Left ventricle myocardium inferior (tissue), 1 donor: ENCODE measurements at regions not wholly inside any gene's neighbourhood (a gene's known extent, or its start where the extent isn't known, plus 50 kb on each side); places are given as distances from the start of the nearest gene placed in this dataset.
"Not testable (repeated sequence)": the region's sequence is repeated elsewhere in the genome, so short reads cannot be mapped to it uniquely, and the experiment has no call there.

Experiments
- DNase-seq: peaks from one replicate; pipeline ENCODE4 v3.0.0-alpha.2; 2020
- H3K27ac ChIP-seq: fragments of 200-600 bp; replicated peaks from 2 replicates; pipeline ENCODE4 v1.8.0; 2021
- H3K27me3 ChIP-seq: fragments of 200-600 bp; 2 replicates; pipeline ENCODE4 v1.8.0; 2021; ENCODE audit warnings: low read depth
- H3K36me3 ChIP-seq: fragments of 200-600 bp; 2 replicates; pipeline ENCODE4 v1.8.0; 2021
- H3K4me1 ChIP-seq: fragments of 200-600 bp; 2 replicates; pipeline ENCODE4 v1.8.0; 2021
- H3K4me3 ChIP-seq: fragments of 200-600 bp; 2 replicates; pipeline ENCODE4 v1.8.0; 2021; ENCODE audit warnings: mild to moderate bottlenecking, moderate library complexity
- H3K9me3 ChIP-seq: fragments of 200-600 bp; replicated peaks from 2 replicates; pipeline ENCODE4 v1.8.0; 2021
- intact Hi-C: fragments of 100-400 bp; cut with micrococcal nuclease; formaldehyde crosslinking; loops from one replicate; pipeline ENCODE4 v1.11.0; 2022
- donor health status: DM: no; HTN: yes; CAD: no; lungs with severe emphysema.

DNA sequence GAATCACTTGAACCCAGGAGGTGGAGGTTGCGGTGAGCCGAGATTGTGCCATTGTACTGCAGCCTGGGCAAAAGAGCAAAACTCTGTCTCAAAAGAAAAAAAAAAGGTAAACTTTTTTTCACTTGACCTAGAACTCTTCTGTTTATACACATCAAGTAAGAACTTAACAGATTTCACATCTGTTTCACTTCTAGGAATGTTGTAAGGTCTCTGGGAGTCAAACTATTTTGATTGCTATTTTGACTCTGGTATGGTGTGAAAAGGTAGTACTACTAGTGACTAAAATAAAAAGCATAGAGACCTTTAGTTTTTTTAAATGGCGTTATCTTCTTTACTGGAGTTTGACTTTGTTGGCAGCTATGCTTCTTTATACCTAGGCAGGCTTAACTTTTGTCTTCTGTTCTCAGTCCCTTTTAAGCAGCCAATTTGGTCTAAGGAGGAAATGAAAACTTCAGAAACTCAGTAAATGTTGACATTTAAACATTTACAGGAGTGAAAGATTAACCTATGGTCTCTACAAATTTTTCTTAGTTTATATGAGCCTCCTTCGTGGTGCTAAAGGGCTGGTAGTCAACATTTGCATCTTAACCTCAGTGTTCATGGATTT, 84.7 kb downstream of the METTL2B start:
- DNase-seq, H3K36me3 ChIP-seq, H3K4me3 ChIP-seq, intact Hi-C loops, H3K27me3 ChIP-seq, H3K9me3 ChIP-seq: not testable (repeated sequence)
- Histone ChIP-seq H3K27ac (peak overlapping the region; percentile 49), H3K4me1 (peaks cover 50% of the 10 kb centered on the region)

DNA sequence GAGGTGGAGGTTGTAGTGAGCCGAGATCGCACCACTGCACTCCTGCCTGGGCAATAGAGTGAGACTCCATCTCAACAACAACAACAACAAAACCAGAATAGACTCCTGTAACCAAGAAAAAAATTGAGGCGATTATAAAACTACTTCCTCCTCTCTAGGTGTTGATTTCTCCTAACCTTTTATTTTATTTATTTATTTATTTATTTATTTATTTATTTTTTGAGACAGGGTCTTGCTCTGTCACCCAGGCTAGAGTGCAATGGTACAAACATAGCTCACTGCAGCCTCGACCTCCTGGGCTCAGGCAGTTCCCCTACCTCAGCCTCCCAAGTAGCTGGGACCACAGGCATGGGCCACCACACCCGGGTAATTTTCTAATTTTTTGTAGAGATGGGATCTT, 86.2 kb downstream of the METTL2B start:
- H3K9me3 ChIP-seq, H3K36me3 ChIP-seq, H3K27me3 ChIP-seq, DNase-seq, H3K27ac ChIP-seq, intact Hi-C loops, H3K4me3 ChIP-seq: not testable (repeated sequence)
- peaks cover 50% of the 10 kb centered on the region for H3K4me1 ChIP-seq

DNA sequence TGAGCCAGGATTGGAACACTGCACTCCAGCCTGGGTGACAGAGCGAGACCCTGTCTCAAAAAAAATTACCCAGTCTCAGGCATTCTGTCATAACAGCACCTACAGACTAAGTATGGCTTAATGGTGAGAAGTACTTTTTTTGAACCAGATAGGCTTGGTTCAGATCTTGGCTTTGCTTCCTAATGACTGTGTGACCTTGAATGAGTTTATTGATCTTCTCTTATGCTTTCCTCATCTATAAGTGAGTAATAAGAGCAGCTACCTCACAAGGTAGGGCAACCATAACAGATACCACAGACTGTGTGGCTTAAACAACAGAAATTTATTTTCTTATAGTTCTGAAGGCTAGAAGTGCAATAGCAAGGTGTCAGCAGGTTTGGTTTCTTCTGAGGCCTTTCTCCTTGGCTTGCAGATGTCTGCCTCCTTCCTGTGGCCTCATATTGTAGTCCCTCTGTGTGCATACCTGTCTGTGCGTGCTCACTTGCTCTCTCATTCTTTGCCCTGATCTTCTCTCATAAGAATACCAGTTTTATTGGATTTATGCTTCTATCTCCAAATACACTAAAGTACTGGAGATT, 87.7 kb downstream of the METTL2B start:
- intact Hi-C loops, H3K36me3 ChIP-seq, H3K27me3 ChIP-seq, DNase-seq, H3K27ac ChIP-seq, H3K9me3 ChIP-seq, H3K4me3 ChIP-seq: not testable (repeated sequence)
- peaks cover 43% of the 10 kb centered on the region for H3K4me1 ChIP-seq

DNA sequence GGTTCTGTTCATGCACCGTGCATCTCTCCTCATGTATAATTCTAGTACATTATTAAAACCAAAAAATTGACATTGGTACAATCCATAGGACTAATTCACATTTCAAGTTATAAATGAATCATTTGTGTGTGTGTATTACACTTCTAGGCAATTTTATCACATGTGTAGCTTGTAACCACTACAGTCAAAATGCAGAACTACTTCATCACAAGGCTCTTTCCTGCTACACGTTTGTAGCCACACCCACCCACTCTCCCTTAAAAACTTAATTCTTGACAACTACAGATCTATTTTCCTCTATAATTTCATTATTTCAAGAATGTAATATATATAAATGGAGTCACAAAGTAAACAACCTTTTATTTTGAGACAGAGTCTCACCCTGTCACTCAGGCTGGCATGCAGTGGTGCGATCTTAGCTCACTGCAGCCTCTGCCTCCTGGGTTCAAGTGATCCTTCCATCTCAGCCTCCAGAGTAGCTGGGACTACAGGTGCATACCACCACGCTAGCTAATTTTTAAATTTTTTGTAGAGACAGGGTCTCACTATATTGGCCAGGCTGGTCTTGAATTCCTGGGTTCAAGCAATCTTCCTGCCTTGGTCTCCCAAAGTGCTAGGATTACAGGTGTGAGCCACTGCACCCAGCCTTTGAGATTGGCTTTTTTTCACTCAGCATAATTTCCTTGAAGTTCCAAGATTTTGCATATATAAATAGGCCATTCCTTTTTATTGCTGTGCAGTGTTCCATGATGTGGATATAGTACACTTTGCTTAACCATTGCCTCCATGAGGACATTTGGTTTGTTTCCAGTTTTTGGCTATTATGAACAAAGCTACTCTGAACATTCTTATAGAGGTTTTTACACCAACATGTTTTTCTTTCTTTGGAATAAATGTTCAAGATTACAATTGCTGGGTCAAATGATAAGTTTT, 88.7 kb downstream of the METTL2B start:
- H3K27me3 ChIP-seq, H3K4me3 ChIP-seq, intact Hi-C loops, H3K36me3 ChIP-seq, H3K27ac ChIP-seq, DNase-seq, H3K9me3 ChIP-seq: not testable (repeated sequence)
- H3K4me1 ChIP-seq, result peaks cover 35% of the 10 kb centered on the region

DNA sequence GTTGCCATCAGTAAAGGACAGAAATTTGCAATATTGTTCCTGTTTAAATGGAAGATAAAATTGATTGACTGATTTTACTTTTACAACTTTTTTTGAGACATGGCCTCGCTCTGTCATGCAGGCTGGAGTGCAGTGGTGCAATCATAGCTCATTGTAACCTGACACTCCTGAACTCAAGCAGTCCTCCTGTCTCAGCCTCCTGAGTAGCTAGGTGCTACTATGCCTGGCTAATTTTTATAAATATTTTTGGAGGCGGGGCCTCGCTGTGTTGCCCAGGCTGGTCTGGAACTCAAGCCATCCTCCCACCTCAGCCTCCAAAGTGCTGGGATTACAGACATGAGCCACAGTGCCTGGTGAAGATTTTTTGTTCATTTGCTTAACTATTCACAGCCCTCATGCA, 96.8 kb upstream of the GARIN1A start:
- H3K27ac ChIP-seq, H3K9me3 ChIP-seq, H3K27me3 ChIP-seq, H3K4me3 ChIP-seq, intact Hi-C loops, DNase-seq: not testable (repeated sequence)
- Histone ChIP-seq H3K4me1 (peaks cover 23% of the 10 kb centered on the region), H3K36me3 (peaks cover 15% of the 10 kb centered on the region)

DNA sequence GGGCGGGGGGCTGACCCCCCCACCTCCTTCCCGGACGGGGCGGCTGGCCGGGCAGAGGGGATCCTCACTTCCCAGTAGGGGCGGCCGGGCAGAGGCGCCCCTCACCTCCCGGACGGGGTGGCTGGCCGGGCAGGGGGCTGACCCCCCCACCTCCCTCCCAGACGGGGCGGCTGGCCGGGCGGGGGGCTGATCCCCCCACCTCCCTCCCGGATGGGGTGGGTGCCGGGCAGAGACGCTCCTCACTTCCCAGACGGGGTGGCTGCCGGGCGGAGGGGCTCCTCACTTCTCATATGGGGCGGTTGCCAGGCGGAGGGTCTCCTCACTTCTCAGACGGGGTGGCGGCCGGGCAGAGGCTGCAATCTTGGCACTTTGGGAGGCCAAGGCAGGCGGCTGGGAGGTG, 95.1 kb upstream of the GARIN1A start:
- DNase-seq, intact Hi-C loops, H3K27me3 ChIP-seq, H3K9me3 ChIP-seq, H3K27ac ChIP-seq, H3K4me3 ChIP-seq: not testable (repeated sequence)
- Histone ChIP-seq H3K4me1 (peaks cover 23% of the 10 kb centered on the region), H3K36me3 (peaks cover 19% of the 10 kb centered on the region)

DNA sequence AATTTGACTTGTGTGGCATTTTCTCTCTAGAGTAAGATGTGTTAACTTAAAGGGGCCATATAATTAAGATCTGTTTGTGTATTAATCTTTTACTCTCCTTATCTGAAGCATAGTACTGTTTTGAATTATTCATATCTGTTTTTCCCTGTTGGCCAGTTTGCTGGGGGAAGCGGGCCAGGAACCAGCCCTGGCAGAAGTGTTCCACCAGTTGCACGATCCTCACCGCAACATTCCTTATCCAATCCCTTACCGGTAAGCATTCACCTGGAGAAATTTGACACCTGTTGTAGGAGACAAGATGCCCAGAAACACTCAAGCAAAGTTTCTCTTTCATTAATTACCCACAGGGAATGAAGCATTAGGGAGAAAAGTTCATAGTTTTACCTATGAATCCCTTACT, 92.2 kb upstream of the GARIN1A start:
- intact Hi-C loops, H3K27me3 ChIP-seq, H3K9me3 ChIP-seq, H3K4me3 ChIP-seq, DNase-seq, H3K27ac ChIP-seq: not testable (repeated sequence)
- peaks cover 26% of the 10 kb centered on the region for H3K36me3 ChIP-seq
- peaks cover 26% of the 10 kb centered on the region for H3K4me1 ChIP-seq

DNA sequence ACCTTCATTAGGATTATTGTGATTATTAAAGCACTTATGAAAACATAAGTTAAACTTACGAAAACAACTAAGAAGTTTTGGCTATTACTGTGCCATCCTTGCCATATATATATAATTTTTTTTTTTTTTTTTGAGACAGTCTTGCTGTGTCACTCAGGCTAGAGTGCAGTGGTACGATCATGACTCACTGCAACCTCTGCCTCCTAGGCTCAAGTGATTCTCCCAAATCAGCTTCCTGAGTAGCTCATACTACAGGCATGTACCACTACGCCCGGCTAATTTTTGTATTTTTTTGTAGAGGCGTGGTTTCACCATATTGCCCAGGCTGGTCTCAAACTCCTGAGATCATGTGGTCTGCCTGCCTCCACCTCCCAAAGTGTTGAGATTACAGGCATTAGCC, 91.0 kb upstream of the GARIN1A start:
- H3K36me3 ChIP-seq, result peaks cover 23% of the 10 kb centered on the region
- H3K9me3 ChIP-seq, H3K27ac ChIP-seq, H3K4me3 ChIP-seq, DNase-seq, intact Hi-C loops, H3K27me3 ChIP-seq: not testable (repeated sequence)
- peaks cover 21% of the 10 kb centered on the region for H3K4me1 ChIP-seq

DNA sequence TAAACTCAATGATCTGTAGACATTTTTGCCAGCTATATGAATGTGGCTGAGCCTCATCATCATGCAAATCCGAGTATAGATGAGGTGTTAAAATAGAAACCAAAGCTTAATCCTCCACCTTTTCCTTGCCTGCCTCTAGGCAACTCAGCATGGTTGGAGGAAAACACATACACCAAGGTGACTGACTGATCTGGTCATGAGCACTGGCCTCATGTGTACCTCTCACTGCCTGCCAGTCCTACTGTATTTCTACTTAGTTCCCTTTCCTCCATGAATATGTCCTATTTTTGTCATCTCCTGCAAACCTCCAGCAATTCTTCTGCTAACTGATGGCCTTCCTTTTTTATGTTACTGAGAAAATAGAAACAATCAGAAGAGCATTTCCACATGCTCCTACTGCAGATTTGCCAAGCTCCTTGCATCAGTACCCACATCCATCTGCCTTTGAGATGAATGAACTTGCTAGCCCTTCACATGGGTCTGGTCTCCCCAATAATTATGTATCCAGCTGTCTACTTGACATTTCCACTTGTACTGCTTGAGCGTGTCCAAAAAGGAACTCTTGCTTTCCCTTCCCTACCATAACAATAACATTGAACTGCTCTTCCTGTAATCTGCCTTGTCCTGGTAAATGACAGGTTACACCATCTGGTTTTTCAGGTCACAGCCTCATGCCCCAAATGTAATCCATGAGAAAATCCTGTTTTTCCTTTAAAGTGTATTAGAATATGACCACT, 90.1 kb upstream of the GARIN1A start:
- DNase-seq, H3K27ac ChIP-seq, H3K4me3 ChIP-seq, H3K9me3 ChIP-seq, intact Hi-C loops, H3K27me3 ChIP-seq: not testable (repeated sequence)
- H3K36me3 ChIP-seq, result peaks cover 26% of the 10 kb centered on the region
- H3K4me1 ChIP-seq, result peaks cover 21% of the 10 kb centered on the region

DNA sequence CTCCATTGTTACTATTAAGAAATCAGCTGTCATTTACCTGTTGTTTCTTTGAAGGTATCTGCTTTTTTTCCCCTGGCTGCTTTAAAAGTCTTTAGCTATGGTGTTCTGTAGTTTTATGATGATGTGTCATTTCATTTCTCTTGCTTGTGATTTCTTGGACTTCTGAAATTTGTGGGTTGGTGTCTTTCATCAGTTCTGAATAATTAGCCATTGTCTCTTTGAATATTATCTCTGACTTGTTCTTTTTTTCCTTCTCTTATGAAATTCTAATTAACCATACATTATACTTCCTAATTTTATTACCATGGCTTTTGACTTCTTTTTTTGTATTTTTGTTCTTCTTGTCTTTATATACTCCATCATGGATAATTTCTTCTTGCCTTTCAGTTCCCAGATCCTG, 85.4 kb upstream of the GARIN1A start:
- peaks cover 24% of the 10 kb centered on the region for H3K36me3 ChIP-seq
- peaks cover 12% of the 10 kb centered on the region for H3K4me1 ChIP-seq
- H3K9me3 ChIP-seq, intact Hi-C loops, H3K27ac ChIP-seq, DNase-seq, H3K27me3 ChIP-seq, H3K4me3 ChIP-seq: not testable (repeated sequence)
